HG03442 (cell line): ENCODE measurements at regions not wholly inside any gene's neighbourhood (a gene's known extent, or its start where the extent isn't known, plus 50 kb on each side); places are given as distances from the start of the nearest gene placed in this dataset.

ENCODE experiments used
- ATAC-seq: cut with Tn5 transposase; IDR thresholded peaks from one replicate; pipeline ENCODE4 v1.9.1; 2021; ENCODE audit warnings: mild to moderate bottlenecking, moderate library complexity; ENCODE audit not compliant: unreplicated experiment

- no peak for ATAC-seq
These were observed 561.1 kb upstream of the SETBP1 start for GRCh38 chr18:44119607-44120006.

GRCh38 chr18:44123743-44124142, 556.9 kb upstream of the SETBP1 start:
- ATAC-seq, result peak; percentile 63

- ATAC-seq, result no peak
These were observed 555.2 kb upstream of the SETBP1 start for GRCh38 chr18:44125446-44125845.

- ATAC-seq, result no peak
These were observed 554.1 kb upstream of the SETBP1 start for GRCh38 chr18:44126598-44126997.

GRCh38 chr18:44128365-44128764, 552.3 kb upstream of the SETBP1 start:
- no peak for ATAC-seq

- ATAC-seq, result peak; percentile 70
These were observed 550.2 kb upstream of the SETBP1 start for GRCh38 chr18:44130376-44130942.

- no peak for ATAC-seq
These were observed 547.2 kb upstream of the SETBP1 start for GRCh38 chr18:44133483-44133882.

GRCh38 chr18:44134447-44134846, 546.2 kb upstream of the SETBP1 start:
- no peak for ATAC-seq

- ATAC-seq, result no peak
These were observed 544.9 kb upstream of the SETBP1 start for GRCh38 chr18:44135741-44136140.

GRCh38 chr18:44136326-44136725, 544.4 kb upstream of the SETBP1 start:
- no peak for ATAC-seq

GRCh38 chr18:44143072-44143471, 537.6 kb upstream of the SETBP1 start:
- no peak for ATAC-seq

GRCh38 chr18:44149706-44150105, 531.0 kb upstream of the SETBP1 start:
- no peak for ATAC-seq

- no peak for ATAC-seq
These were observed 526.7 kb upstream of the SETBP1 start for GRCh38 chr18:44153981-44154380.

GRCh38 chr18:44156126-44156525, 524.6 kb upstream of the SETBP1 start:
- no peak for ATAC-seq

GRCh38 chr18:44156776-44157335, 523.8 kb upstream of the SETBP1 start:
- ATAC-seq, result no peak

- no peak for ATAC-seq
These were observed 510.3 kb upstream of the SETBP1 start for GRCh38 chr18:44170208-44170880.

- no peak for ATAC-seq
These were observed 509.4 kb upstream of the SETBP1 start for GRCh38 chr18:44171301-44171700.

GRCh38 chr18:44175891-44176290, 504.8 kb upstream of the SETBP1 start:
- ATAC-seq, result no peak

- no peak for ATAC-seq
These were observed 502.2 kb upstream of the SETBP1 start for GRCh38 chr18:44178476-44178875.

GRCh38 chr18:44179693-44180092, 501.0 kb upstream of the SETBP1 start:
- ATAC-seq, result no peak

GRCh38 chr18:44180683-44181082, 500.0 kb upstream of the SETBP1 start:
- no peak for ATAC-seq

- no peak for ATAC-seq
These were observed 498.5 kb upstream of the SETBP1 start for GRCh38 chr18:44181951-44182747.
